VCaP (cell line): ENCODE measurements at regions not wholly inside any gene's neighbourhood (a gene's known extent, or its start where the extent isn't known, plus 50 kb on each side); places are given as distances from the start of the nearest gene placed in this dataset.
A peak's percentile ranks its signal among the peaks of the same experiment; 100 is the strongest.

Source experiments
- H3K27ac ChIP-seq: fragments of 450-650 bp; 2 replicates; pipeline ENCODE4 v1.5.1; 2017
- CTCF ChIP-seq: fragments of 450-650 bp; conservative IDR thresholded peaks from 2 replicates; pipeline ENCODE4 v1.5.1; 2017; ENCODE audit warnings: mild to moderate bottlenecking, moderate library complexity

GRCh38 chr11:8329847-8330361 is 66.2 kb upstream of the LMO1 start:
- no peak overlapping the region for H3K27ac ChIP-seq
- TF ChIP-seq CTCF, result no peak

GRCh38 chr11:8329336-8329735 is 65.7 kb upstream of the LMO1 start:
- H3K27ac ChIP-seq, result no peak overlapping the region

GRCh38 chr11:8328848-8329330 is 65.2 kb upstream of the LMO1 start:
- TF ChIP-seq CTCF, result peak; percentile 84
- H3K27ac ChIP-seq, result no peak overlapping the region

More at GRCh38 chr11:8329336-8329735, 65.7 kb upstream of the LMO1 start:
- TF ChIP-seq CTCF, result no peak

GRCh38 chr11:8328231-8328794 is 64.6 kb upstream of the LMO1 start:
- no peak overlapping the region for H3K27ac ChIP-seq
- no peak for TF ChIP-seq CTCF

- no peak overlapping the region for H3K27ac ChIP-seq
These were observed 64.1 kb upstream of the LMO1 start for GRCh38 chr11:8327761-8328192.

GRCh38 chr11:8326337-8326736 is 62.7 kb upstream of the LMO1 start:
- H3K27ac ChIP-seq, result no peak overlapping the region
- TF ChIP-seq CTCF, result no peak

More at GRCh38 chr11:8327761-8328192, 64.1 kb upstream of the LMO1 start:
- TF ChIP-seq CTCF, result no peak

DNA sequence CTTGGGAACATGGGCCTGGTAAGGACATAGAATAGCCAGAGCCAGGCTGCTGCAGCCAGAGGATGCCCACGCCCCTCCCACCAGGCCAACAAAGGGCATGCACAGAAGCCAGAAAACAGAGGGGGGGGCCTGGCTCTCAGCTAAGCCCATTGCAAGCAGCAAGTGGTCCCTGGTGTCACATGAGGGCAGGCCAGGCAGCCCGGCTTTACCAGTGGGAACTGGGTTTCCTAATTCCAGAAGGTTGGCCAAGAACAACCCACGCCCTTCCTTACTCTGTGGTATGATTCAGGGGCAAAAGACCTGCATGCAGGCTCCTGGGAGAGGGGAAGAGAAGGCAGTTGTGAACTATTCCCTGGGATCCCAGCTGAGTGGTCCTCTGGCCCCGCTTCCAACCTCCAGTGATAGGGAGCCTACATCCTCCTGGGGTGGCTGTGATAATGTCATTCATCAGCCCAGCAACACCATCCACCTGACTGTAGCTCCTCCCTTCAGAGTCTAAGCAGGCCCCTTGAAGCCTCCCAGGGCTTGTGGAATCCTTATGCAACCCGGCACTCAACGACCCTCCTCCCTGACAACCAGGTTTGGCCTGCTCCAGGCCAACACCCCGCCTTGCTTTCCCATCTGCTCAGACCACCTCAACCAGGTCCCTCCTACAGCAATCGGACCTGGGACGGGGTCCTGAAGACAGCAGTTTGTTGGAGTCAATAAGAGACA is 62.1 kb upstream of the LMO1 start:
- TF ChIP-seq CTCF, result no peak

More for the DNA sequence above, 62.1 kb upstream of the LMO1 start:
- no peak overlapping the region for H3K27ac ChIP-seq
